IPS DF 6.9 (cell line): ENCODE measurements at regions not wholly inside any gene's neighbourhood (a gene's known extent, or its start where the extent isn't known, plus 50 kb on each side); places are given as distances from the start of the nearest gene placed in this dataset.
"Not testable (repeated sequence)": the region's sequence is repeated elsewhere in the genome, so short reads cannot be mapped to it uniquely, and the experiment has no call there.

Experiments
- DNase-seq: peaks from one replicate; pipeline ENCODE4 v3.0.0-alpha.2; 2013; ENCODE audit warnings: low read depth, low spot score
- H3K27ac ChIP-seq: one replicate; pipeline ENCODE4 v1.5.1; 2013; ENCODE audit warnings: low read length, control low read depth
- H3K27me3 ChIP-seq: 2 replicates; pipeline ENCODE4 v1.6.1; 2013; ENCODE audit warnings: mild to moderate bottlenecking, low read length; ENCODE audit not compliant: control insufficient read depth, insufficient read depth
- H3K36me3 ChIP-seq: 2 replicates; pipeline ENCODE4 v1.6.1; 2013; ENCODE audit warnings: low read length; ENCODE audit not compliant: control insufficient read depth, insufficient read depth
- H3K4me1 ChIP-seq: 2 replicates; pipeline ENCODE4 v1.6.1; 2013; ENCODE audit warnings: low read length; ENCODE audit not compliant: control insufficient read depth, insufficient read depth
- H3K4me3 ChIP-seq: 2 replicates; pipeline ENCODE4 v1.5.1; 2013; ENCODE audit warnings: mild to moderate bottlenecking, low read length
- H3K9me3 ChIP-seq: 2 replicates; pipeline ENCODE4 v1.6.1; 2013; ENCODE audit warnings: low read length, inconsistent platforms; ENCODE audit not compliant: control insufficient read depth, insufficient read depth
- WGBS: extraction: QIAGEN DNeasy Blood & Tissue Kit; methylation state at CpG from one replicate; pipeline ENCODE4 v1.1.7; 2013; ENCODE audit warnings: mixed read lengths, missing lambda C conversion rate; ENCODE audit not compliant: insufficient read length, insufficient coverage; 5-methylcytosine and 5-hydroxymethylcytosine counted together

- no peak for DNase-seq
- WGBS = no CpG with 5 or more reads among the region's 2 CpGs
- Histone ChIP-seq H3K9me3 (no peaks in the 10 kb centered on the region; the same call in 1 of the 2 replicates), H3K27ac (no peak overlapping the region), H3K27me3 (no peaks in the 10 kb centered on the region), H3K4me1 (no peaks in the 10 kb centered on the region), H3K4me3 (no peak overlapping the region), H3K36me3 (no peaks in the 10 kb centered on the region)
These were observed 144.8 kb upstream of the PIK3R1 start for GRCh38 chr5:68070591-68071281.

GRCh38 chr5:68067976-68068603 is 147.5 kb upstream of the PIK3R1 start:
- H3K4me3 ChIP-seq = no peak overlapping the region
- no peak overlapping the region for H3K27ac ChIP-seq
- no peak for DNase-seq
- H3K9me3 ChIP-seq = no peaks in the 10 kb centered on the region; the same call in 1 of the 2 replicates
- H3K4me1 ChIP-seq = no peaks in the 10 kb centered on the region
- H3K27me3 ChIP-seq = no peaks in the 10 kb centered on the region
- WGBS = no CpG with 5 or more reads among the region's 5 CpGs
- H3K36me3 ChIP-seq = no peaks in the 10 kb centered on the region

GRCh38 chr5:68067291-68067690 is 148.3 kb upstream of the PIK3R1 start:
- Histone ChIP-seq H3K9me3 (no peaks in the 10 kb centered on the region; the same call in 1 of the 2 replicates), H3K36me3 (no peaks in the 10 kb centered on the region), H3K4me3 (no peak overlapping the region), H3K27me3 (no peaks in the 10 kb centered on the region), H3K4me1 (no peaks in the 10 kb centered on the region), H3K27ac (no peak overlapping the region)
- WGBS = no CpG with 5 or more reads among the region's 1 CpG
- no peak for DNase-seq

GRCh38 chr5:68066277-68066955 is 149.1 kb upstream of the PIK3R1 start:
- no peaks in the 10 kb centered on the region for H3K27me3 ChIP-seq

GRCh38 chr5:68065321-68065720 is 150.2 kb upstream of the PIK3R1 start:
- WGBS = no CpG with 5 or more reads among the region's 3 CpGs
- not testable (repeated sequence) for H3K4me1 ChIP-seq, H3K27ac ChIP-seq, H3K36me3 ChIP-seq, H3K27me3 ChIP-seq, H3K4me3 ChIP-seq, H3K9me3 ChIP-seq, DNase-seq

More at GRCh38 chr5:68066277-68066955, 149.1 kb upstream of the PIK3R1 start:
- Histone ChIP-seq H3K9me3 (no peaks in the 10 kb centered on the region; the same call in 1 of the 2 replicates), H3K4me1 (no peaks in the 10 kb centered on the region), H3K4me3 (no peak overlapping the region), H3K36me3 (no peaks in the 10 kb centered on the region), H3K27ac (no peak overlapping the region)
- no CpG with 5 or more reads among the region's 3 CpGs for WGBS
- no peak for DNase-seq

DNA sequence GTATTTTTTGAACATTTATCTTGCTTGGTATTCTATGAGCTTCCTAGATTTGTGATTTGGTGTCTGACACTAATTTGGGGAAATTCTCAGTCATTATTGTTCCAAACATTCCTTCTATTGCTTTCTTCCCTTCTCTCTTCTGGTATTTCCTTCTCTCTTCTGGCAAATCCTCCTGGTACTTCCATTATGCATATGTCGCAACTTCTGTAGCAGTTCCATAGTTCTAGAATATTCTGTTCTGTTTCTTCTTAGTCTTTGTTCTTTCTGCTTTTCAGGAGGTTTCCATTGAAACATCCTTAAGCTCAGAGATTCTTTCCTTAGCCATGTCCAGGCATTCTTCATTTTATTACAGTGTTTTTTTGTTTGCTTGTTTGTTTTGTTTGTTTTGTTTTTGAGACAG is 155.2 kb upstream of the PIK3R1 start:
- Histone ChIP-seq H3K9me3 (no peaks in the 10 kb centered on the region), H3K36me3 (no peaks in the 10 kb centered on the region), H3K4me3 (no peak overlapping the region), H3K27me3 (no peaks in the 10 kb centered on the region), H3K27ac (no peak overlapping the region), H3K4me1 (no peaks in the 10 kb centered on the region)
- WGBS = no CpG with 5 or more reads among the region's 1 CpG
- DNase-seq = no peak

- Histone ChIP-seq H3K36me3 (no peaks in the 10 kb centered on the region), H3K4me1 (no peaks in the 10 kb centered on the region), H3K4me3 (no peak overlapping the region), H3K27ac (no peak overlapping the region), H3K9me3 (no peaks in the 10 kb centered on the region), H3K27me3 (no peaks in the 10 kb centered on the region)
- DNase-seq = no peak
- no CpG with 5 or more reads among the region's 4 CpGs for WGBS
These were observed 158.4 kb upstream of the PIK3R1 start for GRCh38 chr5:68057191-68057590.

GRCh38 chr5:68055686-68056085 is 159.9 kb upstream of the PIK3R1 start:
- DNase-seq = no peak
- Histone ChIP-seq H3K27ac (no peak overlapping the region), H3K36me3 (no peaks in the 10 kb centered on the region), H3K4me3 (no peak overlapping the region), H3K4me1 (no peaks in the 10 kb centered on the region), H3K27me3 (no peaks in the 10 kb centered on the region), H3K9me3 (no peaks in the 10 kb centered on the region)
- WGBS = no CpG with 5 or more reads among the region's 1 CpG

- Histone ChIP-seq H3K9me3 (no peaks in the 10 kb centered on the region), H3K27ac (no peak overlapping the region)
These were observed 160.9 kb upstream of the PIK3R1 start for GRCh38 chr5:68054638-68055037.

DNA sequence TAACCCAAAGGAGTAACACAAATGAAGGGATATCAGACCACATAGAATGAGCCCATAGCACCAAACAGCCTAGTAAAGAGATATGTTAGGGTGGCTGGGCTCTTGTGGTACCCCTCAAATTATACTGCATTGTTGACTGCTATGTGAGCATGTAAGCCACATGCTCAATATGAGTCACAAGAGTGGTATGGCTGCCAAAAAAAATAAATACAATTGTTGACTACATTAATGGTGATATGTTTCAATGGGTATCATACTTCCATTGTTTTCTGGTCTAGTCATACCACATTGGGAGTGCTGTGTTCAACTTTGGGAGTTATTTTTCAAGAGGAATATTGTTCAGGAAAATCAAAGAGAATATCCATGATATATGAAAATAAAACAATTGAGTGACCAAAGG is 162.4 kb upstream of the PIK3R1 start:
- Histone ChIP-seq H3K27ac (no peak overlapping the region), H3K36me3 (no peaks in the 10 kb centered on the region), H3K4me1 (no peaks in the 10 kb centered on the region), H3K27me3 (no peaks in the 10 kb centered on the region), H3K4me3 (no peak overlapping the region), H3K9me3 (peaks cover 1% of the 10 kb centered on the region)
- DNase-seq = no peak

More at GRCh38 chr5:68054638-68055037, 160.9 kb upstream of the PIK3R1 start:
- Histone ChIP-seq H3K36me3 (no peaks in the 10 kb centered on the region), H3K27me3 (no peaks in the 10 kb centered on the region), H3K4me1 (no peaks in the 10 kb centered on the region), H3K4me3 (no peak overlapping the region)
- no peak for DNase-seq
- no CpG with 5 or more reads among the region's 4 CpGs for WGBS
